NCI-H2227 (cell line): ENCODE measurements at regions not wholly inside any gene's neighbourhood (a gene's known extent, or its start where the extent isn't known, plus 50 kb on each side); places are given as distances from the start of the nearest gene placed in this dataset.

Experiments used
- DNase-seq: peaks from one replicate; lab custom pipeline; 2025; ENCODE audit not compliant: unreplicated experiment; lab: John Stamatoyannopoulos, UW

DNA sequence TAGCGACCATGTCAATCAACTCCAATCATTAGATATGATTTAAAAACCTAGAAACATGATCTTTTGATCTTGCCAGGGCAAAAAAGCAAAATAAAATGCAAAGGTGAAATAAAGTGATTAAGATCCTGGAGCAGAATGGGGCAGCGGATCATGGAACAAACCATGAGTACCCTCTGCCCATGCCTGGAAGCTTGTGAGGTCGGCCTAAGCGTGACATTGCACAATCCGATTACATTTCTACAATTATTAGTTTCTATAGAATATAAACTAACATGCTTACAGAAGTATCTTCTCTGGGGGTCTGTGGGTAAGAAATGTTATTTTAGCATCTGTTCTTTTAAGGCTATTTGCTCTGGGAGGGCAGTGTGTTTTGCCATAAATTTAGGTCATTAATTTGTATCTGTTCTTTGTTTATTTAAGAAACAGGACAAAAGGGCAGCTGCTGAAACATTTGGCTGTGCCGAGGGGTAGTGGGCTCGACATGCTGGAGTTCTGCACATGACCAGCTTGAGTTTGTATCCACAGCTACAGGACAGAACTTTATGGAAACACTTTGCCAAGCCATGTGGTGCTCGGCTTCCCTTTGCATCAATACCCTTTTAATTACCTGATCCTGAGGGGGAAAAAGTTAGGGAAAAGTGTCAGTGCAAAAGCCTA is 55.9 kb downstream of the ZBTB18 start:
- DNase-seq: no peak

DNA sequence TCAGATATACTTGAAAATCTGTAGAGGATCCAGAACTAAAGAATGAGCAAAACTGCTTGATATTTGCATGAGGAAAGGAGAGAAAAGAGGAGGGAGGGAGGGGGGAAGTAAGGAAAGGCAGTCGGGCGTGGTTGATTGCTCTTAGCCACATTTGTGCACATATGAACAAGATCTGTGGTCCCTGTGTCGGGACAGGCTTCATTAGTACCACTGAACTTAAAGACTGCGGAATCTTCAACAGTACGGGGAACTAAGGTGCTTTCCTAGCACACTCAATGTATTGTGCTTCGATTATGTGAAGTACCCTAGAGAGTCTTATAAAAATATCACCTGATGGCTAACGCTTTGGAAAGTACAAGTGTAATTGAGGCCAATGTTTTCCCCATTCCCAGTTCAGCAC is 59.9 kb downstream of the ZBTB18 start:
- DNase-seq: no peak

- no peak for DNase-seq
Measured at GRCh38 chr1:244112041-244112440, 61.0 kb downstream of the ZBTB18 start.

GRCh38 chr1:244112636-244113035 is 61.6 kb downstream of the ZBTB18 start:
- no peak for DNase-seq

DNA sequence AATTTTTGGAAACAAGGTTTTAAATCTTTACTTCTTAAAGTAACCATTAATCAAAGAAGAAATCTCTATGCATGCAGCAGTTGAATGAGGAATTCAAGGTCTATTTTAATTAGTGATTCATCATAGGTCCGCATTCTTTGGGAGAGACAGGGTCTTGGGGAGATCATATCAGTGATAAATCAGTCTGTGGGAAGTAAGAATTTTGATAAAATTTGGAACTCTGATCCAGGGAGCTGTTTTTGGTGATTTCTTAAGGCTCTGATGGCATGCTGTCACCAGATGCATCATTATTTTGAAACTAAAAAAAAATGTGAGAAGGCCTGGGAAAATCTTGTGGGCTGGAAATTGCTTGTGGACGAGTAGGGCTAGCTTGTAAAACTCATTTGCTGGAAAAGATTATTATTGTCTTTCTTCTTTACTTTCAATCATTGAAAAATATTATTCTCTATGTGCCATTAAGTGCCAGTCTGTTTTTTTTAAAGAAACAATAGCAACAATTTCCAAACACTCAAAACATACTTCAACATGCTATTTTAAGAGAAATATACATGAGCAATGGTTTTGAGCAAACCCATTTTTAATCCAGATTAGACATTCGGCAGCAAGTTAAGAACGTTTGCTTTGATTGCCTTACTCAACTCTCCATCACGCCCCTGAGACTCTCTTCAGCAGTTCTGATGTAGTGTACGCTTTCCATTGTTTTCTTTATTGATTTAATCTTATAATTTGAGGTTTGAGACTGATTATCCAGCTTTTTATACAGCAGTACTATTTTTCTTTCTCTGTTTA is 62.6 kb downstream of the ZBTB18 start:
- DNase-seq: no peak

- no peak for DNase-seq
Measured at GRCh38 chr1:244114892-244115291, 63.8 kb downstream of the ZBTB18 start.

- DNase-seq: no peak
Measured at GRCh38 chr1:244116946-244117345, 65.9 kb downstream of the ZBTB18 start.

GRCh38 chr1:244118109-244118761 is 67.2 kb downstream of the ZBTB18 start:
- peak; percentile 27 for DNase-seq

DNA sequence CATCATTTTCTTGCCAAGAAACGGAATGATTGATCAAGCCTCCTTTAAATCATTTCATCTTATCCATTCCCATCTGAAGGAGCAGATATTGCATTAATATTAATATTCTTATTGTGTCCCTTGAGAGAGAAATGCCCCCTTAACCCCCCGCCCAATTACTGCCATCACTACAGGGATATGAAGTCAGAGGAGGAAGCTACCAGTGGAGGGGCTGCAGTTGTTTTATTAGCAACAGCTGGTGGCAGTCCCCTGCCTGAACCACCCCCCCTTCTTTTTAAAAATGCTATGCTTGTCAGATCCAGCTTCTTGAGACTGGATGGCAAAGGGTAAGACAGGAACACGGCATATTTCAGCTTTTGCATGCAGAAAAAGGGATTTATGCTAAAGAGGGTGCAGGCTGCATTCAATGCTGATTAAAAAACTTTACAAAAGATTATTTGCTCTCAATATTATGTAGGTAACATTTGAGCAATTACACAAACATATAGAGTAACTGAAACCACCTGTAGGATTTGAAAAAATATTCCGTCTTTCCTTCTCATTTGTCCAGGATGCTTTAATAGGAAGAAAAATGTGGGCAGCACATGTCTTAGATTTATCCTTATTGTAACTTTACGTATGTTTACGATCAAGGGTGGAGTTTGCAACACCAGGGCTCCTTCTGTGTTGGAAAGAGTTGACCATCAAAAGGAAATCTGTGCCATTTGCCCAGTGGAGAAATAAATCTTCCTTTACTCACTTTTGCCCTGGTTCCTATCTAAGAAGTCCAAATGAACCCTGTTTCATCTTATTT is 77.7 kb downstream of the ZBTB18 start:
- DNase-seq: no peak

GRCh38 chr1:244137276-244137675 is 86.2 kb downstream of the ZBTB18 start:
- no peak for DNase-seq

GRCh38 chr1:244137725-244138124 is 86.6 kb downstream of the ZBTB18 start:
- DNase-seq: no peak

DNA sequence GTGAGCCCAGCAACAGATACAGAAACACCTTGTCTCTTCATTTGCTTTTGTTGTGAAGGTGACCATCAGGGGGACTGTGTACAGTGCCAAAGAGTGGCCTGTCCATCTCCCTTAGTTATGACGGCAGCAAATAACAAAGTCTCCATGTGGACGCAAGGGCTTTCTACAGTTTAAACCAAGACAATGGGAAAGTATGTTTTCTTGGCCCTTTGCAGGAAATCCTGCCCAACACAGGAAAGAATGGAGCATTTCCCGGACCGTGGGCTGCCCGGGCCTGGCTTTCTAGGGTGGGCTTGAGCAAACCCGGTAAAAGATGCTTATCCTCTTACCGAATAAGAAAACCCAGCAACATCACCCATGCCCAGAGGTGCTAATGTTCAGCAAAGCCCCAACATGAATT is 87.3 kb downstream of the ZBTB18 start:
- no peak for DNase-seq

DNA sequence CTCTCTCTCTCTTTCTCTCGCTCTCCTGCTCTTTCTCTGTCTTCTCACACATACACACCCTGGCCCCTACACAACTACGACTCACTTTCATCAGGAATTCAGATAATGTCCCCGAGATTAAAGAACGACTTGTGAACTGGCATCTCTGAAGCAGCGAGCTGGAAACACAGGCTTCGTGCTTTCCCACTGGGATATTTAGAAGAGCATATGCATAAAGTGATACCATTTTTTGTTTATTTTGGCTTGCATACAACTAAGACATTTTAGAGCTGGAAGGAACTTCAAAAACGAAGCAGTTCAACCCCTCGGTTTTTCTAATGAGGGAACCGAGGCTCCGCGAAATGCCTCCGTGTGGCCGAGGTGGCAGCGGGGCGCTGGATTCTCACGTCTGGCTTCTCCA is 88.6 kb downstream of the ZBTB18 start:
- no peak for DNase-seq

GRCh38 chr1:244140420-244140819 is 89.3 kb downstream of the ZBTB18 start:
- DNase-seq: no peak

DNA sequence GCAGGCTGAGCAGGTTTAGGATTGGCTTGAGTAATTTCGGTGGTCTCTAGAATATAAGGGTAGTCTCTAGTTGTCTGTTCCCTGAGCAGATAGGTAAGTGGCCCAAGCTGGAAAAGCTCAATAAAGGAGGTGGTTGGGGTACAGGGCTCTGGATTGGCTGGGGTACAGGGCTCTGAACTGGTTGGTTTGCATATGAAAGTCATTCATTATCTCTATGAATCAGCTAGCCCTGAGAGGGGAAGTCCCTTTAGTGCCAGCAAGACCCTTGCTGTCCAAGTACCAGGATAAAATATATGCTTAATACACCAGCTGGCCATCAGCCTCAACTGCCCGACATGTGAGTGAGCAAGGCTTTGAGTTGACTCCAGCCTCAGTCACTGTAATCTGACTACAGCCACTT is 93.0 kb downstream of the ZBTB18 start:
- no peak for DNase-seq

- no peak for DNase-seq
Measured at GRCh38 chr1:244150071-244150470, 99.0 kb downstream of the ZBTB18 start.

DNA sequence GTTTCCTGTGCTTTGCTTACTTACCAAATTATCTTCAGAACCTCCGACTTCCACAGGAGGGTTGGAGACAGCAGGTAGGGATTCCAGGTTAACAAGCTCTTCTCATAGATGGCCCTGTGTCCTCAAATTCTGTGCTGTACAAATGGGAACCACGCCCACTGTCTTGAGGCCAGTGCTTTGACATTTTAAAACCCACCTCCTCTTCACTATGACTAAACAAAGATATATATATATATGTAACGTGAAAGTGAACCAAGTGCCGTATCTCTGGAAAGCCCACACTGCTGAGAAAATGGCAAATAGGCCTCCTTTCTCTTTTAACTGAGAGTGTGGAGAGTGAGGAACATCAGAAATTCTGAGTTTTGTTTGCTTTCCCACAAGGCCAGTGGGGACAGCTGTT is 99.6 kb downstream of the ZBTB18 start:
- no peak for DNase-seq

DNA sequence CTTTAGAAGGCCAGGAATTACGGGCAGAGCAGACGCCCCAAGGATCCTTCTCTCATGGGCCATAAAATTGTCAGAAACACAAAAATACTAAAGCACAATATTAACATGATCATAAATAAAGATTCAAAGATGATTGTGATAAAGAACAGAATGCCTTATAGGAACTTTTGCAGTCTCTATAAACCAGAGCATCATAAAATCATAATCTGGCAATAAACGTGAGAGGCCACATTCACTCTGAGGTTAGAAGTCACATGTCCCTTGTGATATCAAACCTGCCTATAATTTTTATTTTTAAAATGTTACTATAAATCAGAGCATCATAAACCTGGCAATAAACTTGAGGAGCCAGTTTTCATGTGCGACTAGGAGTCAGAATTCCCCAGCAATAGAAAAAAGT is 100.5 kb downstream of the ZBTB18 start:
- DNase-seq: no peak

- no peak for DNase-seq
Measured at GRCh38 chr1:244154508-244154871, 103.4 kb downstream of the ZBTB18 start.

GRCh38 chr1:244154872-244155531 is 103.9 kb downstream of the ZBTB18 start:
- DNase-seq: peak; percentile 31

DNA sequence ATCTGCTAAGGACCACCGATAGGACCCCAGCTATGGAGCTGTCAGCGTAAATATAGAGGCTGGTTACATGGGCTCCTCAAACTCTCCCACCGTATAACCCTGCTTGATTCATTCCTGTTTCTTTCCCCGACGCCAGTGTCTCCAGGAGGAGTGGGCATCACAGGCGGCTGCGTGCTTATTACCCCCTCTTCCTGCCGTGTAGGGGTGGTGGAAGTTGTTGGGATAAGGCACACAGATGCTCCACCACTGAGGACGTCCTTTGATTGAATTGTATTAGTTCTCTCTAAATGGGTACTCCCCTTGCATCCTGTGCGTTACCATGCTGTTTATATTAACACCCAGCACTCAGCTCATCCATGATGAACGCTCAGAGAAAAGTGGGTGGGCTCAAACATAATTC is 104.6 kb downstream of the ZBTB18 start:
- no peak for DNase-seq
